Activated CD4-positive, alpha-beta T cell treated with anti-CD3 and anti-CD28 coated beads for 48 hours (primary cell): ENCODE measurements at regions not wholly inside any gene's neighbourhood (a gene's known extent, or its start where the extent isn't known, plus 50 kb on each side); places are given as distances from the start of the nearest gene placed in this dataset.
"Not testable (repeated sequence)": the region's sequence is repeated elsewhere in the genome, so short reads cannot be mapped to it uniquely, and the experiment has no call there.

ENCODE experiments used
- DNase-seq: peaks from one replicate; pipeline ENCODE4 v3.0.0-alpha.2; 2020

GRCh38 chr6:111925296-111925695, 52.0 kb upstream of the FYN start:
- no peak for DNase-seq

GRCh38 chr6:111926731-111927302, 53.6 kb upstream of the FYN start:
- no peak for DNase-seq

- DNase-seq, result no peak
Measured at GRCh38 chr6:111927321-111927720, 54.1 kb upstream of the FYN start.

GRCh38 chr6:111928139-111928538, 54.9 kb upstream of the FYN start:
- DNase-seq, result no peak

- DNase-seq, result not testable (repeated sequence)
Measured at GRCh38 chr6:111934611-111935010, 61.4 kb upstream of the FYN start.

- no peak for DNase-seq
Measured at GRCh38 chr6:111936718-111937117, 63.5 kb upstream of the FYN start.

- DNase-seq, result no peak
Measured at GRCh38 chr6:111938710-111939109, 65.5 kb upstream of the FYN start.

GRCh38 chr6:111939902-111940301, 66.7 kb upstream of the FYN start:
- DNase-seq, result no peak

- no peak for DNase-seq
Measured at GRCh38 chr6:111940801-111941200, 67.5 kb upstream of the FYN start.

- DNase-seq, result no peak
Measured at GRCh38 chr6:111941686-111942330, 68.6 kb upstream of the FYN start.

GRCh38 chr6:111942561-111942960, 69.3 kb upstream of the FYN start:
- DNase-seq, result no peak

GRCh38 chr6:111943266-111943665, 70.0 kb upstream of the FYN start:
- DNase-seq, result no peak

- no peak for DNase-seq
Measured at GRCh38 chr6:111943726-111944125, 70.5 kb upstream of the FYN start.

- no peak for DNase-seq
Measured at GRCh38 chr6:111944541-111944940, 71.3 kb upstream of the FYN start.

GRCh38 chr6:111949546-111949945, 76.3 kb upstream of the FYN start:
- DNase-seq, result no peak

- DNase-seq, result not testable (repeated sequence)
Measured at GRCh38 chr6:111949984-111950383, 76.7 kb upstream of the FYN start.

GRCh38 chr6:111950661-111951496, 77.6 kb upstream of the FYN start:
- no peak for DNase-seq

GRCh38 chr6:111951497-111952085, 78.3 kb upstream of the FYN start:
- no peak for DNase-seq

- no peak for DNase-seq
Measured at GRCh38 chr6:111952274-111952673, 79.0 kb upstream of the FYN start.

- no peak for DNase-seq
Measured at GRCh38 chr6:111952821-111953540, 79.7 kb upstream of the FYN start.

- DNase-seq, result no peak
Measured at GRCh38 chr6:111956098-111956497, 82.8 kb upstream of the FYN start.

- DNase-seq, result no peak
Measured at GRCh38 chr6:111957623-111958315, 84.5 kb upstream of the FYN start.
